HepG2 (cell line): ENCODE measurements at regions not wholly inside any gene's neighbourhood (a gene's known extent, or its start where the extent isn't known, plus 50 kb on each side); places are given as distances from the start of the nearest gene placed in this dataset.

ENCODE experiments used
- ARID3A ChIP-seq: IDR thresholded peaks from 2 replicates; pipeline ENCODE4 v1.6.1; 2012; ENCODE audit warnings: low read depth, low read length, improper control_type of control experiment
- ARID5B ChIP-seq: IDR thresholded peaks from 2 replicates; pipeline ENCODE4 v1.4.0; 2020; ENCODE audit warnings: mild to moderate bottlenecking, missing genetic modification reagents
- CREB1 ChIP-seq, 2 experiments: fragments of 450-650 bp in 1 of 2; IDR thresholded peaks; 2 replicates each; pipeline ENCODE4 v1.6.1; 2016 to 2017; ENCODE audit warnings: control low read depth in 1 of 2, mild to moderate bottlenecking in 1 of 2, missing compliant biosample characterization in 1 of 2, missing genetic modification characterization in 1 of 2
- FOXK2 ChIP-seq: fragments of 450-650 bp; IDR thresholded peaks from 2 replicates; pipeline ENCODE4 v1.6.1; 2016
- GMEB2 ChIP-seq: IDR thresholded peaks from 2 replicates; pipeline ENCODE4 v1.6.1; 2016; ENCODE audit warnings: missing biosample characterization, missing genetic modification reagents, low read depth
- KDM2A ChIP-seq: sonication (generic); formaldehyde crosslinking; IDR thresholded peaks from 2 replicates; pipeline ENCODE4 v1.4.0; 2020; ENCODE audit warnings: low read depth, missing genetic modification reagents, borderline replicate concordance
- MXD1 ChIP-seq: sonication (generic); formaldehyde crosslinking; IDR thresholded peaks from 2 replicates; pipeline ENCODE4 v1.4.0; 2020; ENCODE audit warnings: mild to moderate bottlenecking, missing genetic modification reagents
- NFAT5 ChIP-seq: sonication (generic); formaldehyde crosslinking; IDR thresholded peaks from 2 replicates; pipeline ENCODE4 v1.4.0; 2020; ENCODE audit warnings: missing genetic modification reagents
- NR2F6 ChIP-seq, 2 experiments: IDR thresholded peaks; 2 replicates each; pipeline ENCODE4 v1.6.1; 2016; ENCODE audit warnings: antibody characterized with exemption in 1 of 2, mild to moderate bottlenecking in 1 of 2
- ZNF260 ChIP-seq: sonication (generic); formaldehyde crosslinking; IDR thresholded peaks from 2 replicates; pipeline ENCODE4 v1.4.0; 2020; ENCODE audit warnings: missing genetic modification reagents, low read depth, mild to moderate bottlenecking, borderline replicate concordance
- ZNF275 ChIP-seq: sonication (generic); formaldehyde crosslinking; IDR thresholded peaks from 2 replicates; pipeline ENCODE4 v1.8.0; 2022; ENCODE audit warnings: missing genetic modification reagents, mild to moderate bottlenecking, inconsistent platforms, borderline replicate concordance
- ZNF556 ChIP-seq: sonication (generic); formaldehyde crosslinking; IDR thresholded peaks from 2 replicates; pipeline ENCODE4 v1.4.0; 2020; ENCODE audit warnings: mild to moderate bottlenecking, missing genetic modification reagents, borderline replicate concordance
- ZNF563 ChIP-seq: sonication (generic); formaldehyde crosslinking; IDR thresholded peaks from 2 replicates; pipeline ENCODE4 v1.8.0; 2022; ENCODE audit warnings: mild to moderate bottlenecking, moderate library complexity, missing genetic modification reagents
- ZNF672 ChIP-seq: sonication (generic); formaldehyde crosslinking; IDR thresholded peaks from 2 replicates; pipeline ENCODE4 v1.8.1; 2022; ENCODE audit warnings: missing genetic modification reagents

- TF ChIP-seq ARID5B (CRISPR knock-in tag) = peak; percentile 76
- TF ChIP-seq NFAT5 (CRISPR knock-in tag) = no peak
- no peak for TF ChIP-seq ZNF260 (CRISPR knock-in tag)
- TF ChIP-seq ZNF275 (CRISPR knock-in tag) = no peak
- no peak for TF ChIP-seq FOXK2
- no peak for TF ChIP-seq GMEB2 (CRISPR knock-in tag)
- TF ChIP-seq NR2F6 (IDR thresholded peaks at IDR 0.05) = peak; percentile 64
- TF ChIP-seq NR2F6 (CRISPR knock-in tag; IDR thresholded peaks at IDR 0.05) = no peak
- TF ChIP-seq CREB1 (IDR thresholded peaks at IDR 0.05) = no peak
- TF ChIP-seq CREB1 (CRISPR knock-in tag; IDR thresholded peaks at IDR 0.05) = peak; percentile 47
- TF ChIP-seq KDM2A (CRISPR knock-in tag) = no peak
- 0 out of 2 replicates have a peak, but pooled peaks have one; percentile 20 for TF ChIP-seq ARID3A
- no peak for TF ChIP-seq ZNF556
- no peak for TF ChIP-seq MXD1 (CRISPR knock-in tag)
- TF ChIP-seq ZNF563 = no peak
- no peak for TF ChIP-seq ZNF672 (CRISPR knock-in tag)
These were observed 205.8 kb upstream of the IL12A start (continued) for GRCh38 chr3:159782724-159783421.
